GM18502 (cell line): ENCODE measurements at regions not wholly inside any gene's neighbourhood (a gene's known extent, or its start where the extent isn't known, plus 50 kb on each side); places are given as distances from the start of the nearest gene placed in this dataset.
"Not testable (repeated sequence)": the region's sequence is repeated elsewhere in the genome, so short reads cannot be mapped to it uniquely, and the experiment has no call there.

Experiments used
- ATAC-seq: cut with Tn5 transposase; IDR thresholded peaks from one replicate; pipeline ENCODE4 v1.9.1; 2021; ENCODE audit warnings: mild to moderate bottlenecking; ENCODE audit not compliant: unreplicated experiment, poor library complexity

- ATAC-seq = no peak
Measured at GRCh38 chr9:28984016-28984415, 1410.7 kb upstream of the C9orf72 start.

GRCh38 chr9:28990009-28990408 lies 1416.7 kb upstream of the C9orf72 start:
- ATAC-seq = not testable (repeated sequence)

- ATAC-seq = no peak
Measured at GRCh38 chr9:28999057-28999456, 1425.8 kb upstream of the C9orf72 start.

DNA sequence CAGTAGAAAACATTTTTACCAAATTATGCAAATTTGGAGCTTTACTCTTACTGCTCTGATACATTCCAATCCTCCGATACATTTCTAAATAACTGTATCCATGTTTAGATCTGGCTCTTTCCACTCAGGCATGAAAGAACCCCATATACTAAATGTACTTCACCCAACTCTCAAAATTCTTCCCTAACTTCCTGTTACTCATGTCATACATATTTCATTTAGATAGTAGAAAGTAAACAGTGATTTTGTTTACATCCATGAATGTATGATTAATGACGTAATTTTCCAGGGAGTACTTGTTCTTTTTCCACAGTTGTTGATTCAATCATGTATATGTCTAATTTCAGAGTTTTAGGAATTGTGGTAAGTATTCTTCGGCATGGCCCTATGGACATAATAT lies 1426.5 kb upstream of the C9orf72 start:
- no peak for ATAC-seq

- ATAC-seq = no peak
Measured at GRCh38 chr9:29001006-29001405, 1427.7 kb upstream of the C9orf72 start.

DNA sequence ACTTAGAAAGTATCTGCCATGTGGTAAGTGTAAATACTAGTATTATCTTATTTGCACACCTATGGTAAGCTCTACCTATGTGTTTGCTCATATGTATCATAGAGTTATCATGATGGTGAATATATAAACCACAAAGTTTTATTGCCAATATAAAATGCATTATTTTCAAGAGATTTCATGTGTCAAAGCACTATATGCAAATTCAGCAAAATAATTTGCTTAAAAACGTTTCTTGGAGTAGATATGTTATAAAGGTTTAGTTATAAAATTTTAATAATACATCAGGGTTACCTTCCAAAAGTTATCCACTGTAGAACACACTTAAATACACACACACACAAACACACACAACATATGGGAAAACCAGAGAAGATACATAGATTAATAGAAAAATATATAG lies 1431.7 kb upstream of the C9orf72 start:
- no peak for ATAC-seq

GRCh38 chr9:29006628-29007027 lies 1433.3 kb upstream of the C9orf72 start:
- ATAC-seq = no peak

DNA sequence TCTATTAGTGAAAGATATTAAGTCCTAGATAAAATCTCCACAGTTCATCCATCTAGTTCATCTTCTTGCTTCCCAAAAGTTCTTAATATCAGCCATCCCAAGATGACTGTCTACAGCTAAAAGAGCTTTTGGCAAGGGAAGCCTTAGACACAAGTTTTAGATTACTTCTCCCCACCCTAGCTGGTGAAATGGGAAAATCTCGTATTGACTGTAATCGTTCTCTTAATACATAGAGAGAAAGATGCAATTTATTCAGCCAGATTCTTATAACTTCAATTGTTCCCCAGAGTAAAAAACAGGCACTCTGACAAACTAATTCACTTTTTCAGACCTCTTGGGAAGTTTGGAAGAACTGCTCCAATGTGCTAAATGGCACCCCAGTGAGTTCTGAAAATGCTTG lies 1439.6 kb upstream of the C9orf72 start:
- no peak for ATAC-seq

DNA sequence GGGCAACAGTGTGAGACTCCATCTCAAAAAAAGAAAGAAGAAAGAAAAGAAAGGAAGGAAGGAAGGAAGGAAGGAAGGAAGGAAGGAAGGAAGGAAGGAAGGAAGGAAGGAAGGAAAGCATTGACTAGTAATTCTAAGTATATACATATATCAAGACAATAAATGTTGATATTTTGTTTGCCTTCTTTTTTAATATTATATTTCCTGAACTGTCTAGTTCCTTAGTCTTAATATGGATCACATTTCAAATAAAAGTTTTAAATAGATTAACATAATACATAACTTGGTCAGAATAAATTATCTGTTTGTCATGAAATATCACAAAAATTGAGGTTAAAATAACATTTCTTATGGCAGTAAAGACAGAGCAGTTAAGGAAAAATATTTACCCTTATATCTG lies 1448.4 kb upstream of the C9orf72 start:
- no peak for ATAC-seq

DNA sequence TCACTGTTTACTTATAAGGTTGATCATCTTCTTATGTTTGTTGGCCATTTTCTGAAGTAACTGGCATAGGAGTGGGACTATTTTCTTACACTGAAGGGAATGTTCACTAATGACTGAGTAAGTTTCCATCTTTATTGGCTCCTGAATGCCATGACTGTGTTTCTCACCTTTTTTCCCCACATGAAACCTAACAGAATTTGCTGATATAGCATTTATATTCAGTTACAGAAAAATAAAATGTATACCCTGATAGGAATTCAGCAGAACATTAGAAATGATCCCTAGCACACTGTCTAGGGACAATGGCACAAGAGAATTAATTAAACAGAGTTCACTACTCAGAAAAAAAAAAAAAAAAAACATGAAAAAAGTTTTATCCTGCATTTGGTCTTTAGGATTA lies 1465.1 kb upstream of the C9orf72 start:
- no peak for ATAC-seq

DNA sequence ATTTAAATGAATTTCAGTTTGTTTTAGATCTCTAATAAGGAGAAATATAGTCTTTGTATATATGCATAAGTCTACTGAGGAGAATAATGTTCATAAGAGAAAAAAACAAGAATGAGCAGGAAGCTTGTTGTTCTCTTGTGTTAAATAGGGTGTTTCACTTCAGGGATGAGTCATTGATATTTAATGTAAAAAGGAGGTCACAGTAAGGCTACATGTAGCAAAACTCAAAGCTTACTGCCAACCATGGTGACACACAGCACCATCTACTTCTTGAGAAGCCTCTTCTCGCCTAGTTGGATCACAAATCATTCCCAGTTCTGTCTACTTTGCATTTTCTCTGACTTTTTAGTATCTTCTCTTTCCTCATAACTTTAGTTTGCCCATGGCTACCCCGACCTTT lies 1466.0 kb upstream of the C9orf72 start:
- no peak for ATAC-seq

DNA sequence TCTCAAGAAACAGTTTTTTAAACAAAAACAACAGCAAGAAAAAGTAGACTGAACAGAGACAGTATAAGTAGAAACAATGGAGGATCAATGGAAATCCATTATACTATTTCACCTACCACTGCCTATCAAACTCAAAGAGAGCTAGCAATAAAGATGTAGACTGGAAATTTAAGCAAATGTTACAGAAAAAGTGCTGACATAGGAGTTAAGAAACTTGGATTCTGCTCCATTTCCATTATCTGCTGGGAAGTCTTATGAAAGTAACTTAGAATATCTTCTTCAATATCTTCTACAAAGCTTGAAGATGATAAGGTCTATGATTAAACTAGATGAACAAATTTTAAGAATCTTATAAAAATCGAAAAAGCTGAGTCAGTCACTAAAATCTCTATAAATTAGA lies 1469.8 kb upstream of the C9orf72 start:
- ATAC-seq = no peak

DNA sequence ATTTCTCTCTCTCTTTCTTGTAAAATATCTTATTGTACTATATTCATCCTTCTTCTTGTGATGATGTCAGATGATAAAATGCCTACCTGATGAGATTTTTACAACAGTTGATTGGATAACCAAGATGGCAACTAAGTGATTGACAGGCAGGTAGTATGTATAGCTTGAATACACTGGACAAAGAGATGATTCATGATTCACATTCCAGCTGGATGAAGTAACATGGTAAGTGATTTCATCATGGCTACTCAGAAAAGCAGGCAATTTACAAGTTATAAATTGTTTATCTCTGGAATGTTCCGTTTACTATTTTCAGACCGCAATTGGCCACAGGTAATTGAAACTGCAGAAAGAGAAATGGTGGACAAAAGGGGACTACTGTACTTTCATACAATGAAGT lies 1471.7 kb upstream of the C9orf72 start:
- no peak for ATAC-seq

GRCh38 chr9:29060041-29060440 lies 1486.8 kb upstream of the C9orf72 start:
- no peak for ATAC-seq

DNA sequence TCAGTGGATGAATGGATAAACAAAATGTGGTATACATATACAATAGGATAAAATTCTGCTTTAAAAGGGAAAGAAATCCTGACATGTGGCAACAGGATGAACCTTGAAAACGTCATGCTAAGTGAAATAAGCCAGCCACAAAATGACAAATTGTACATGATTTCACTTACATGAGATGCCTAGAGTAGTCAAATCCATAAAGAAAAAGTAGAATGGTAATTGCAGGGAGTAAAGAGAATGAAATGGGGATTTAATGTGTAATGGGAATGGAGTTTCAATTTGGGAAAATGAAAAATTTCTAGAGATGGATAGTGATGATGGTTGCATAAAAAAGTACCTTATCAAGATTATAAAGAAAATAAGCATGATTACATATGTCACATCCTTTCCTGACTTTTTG lies 1489.2 kb upstream of the C9orf72 start:
- ATAC-seq = no peak

GRCh38 chr9:29063031-29063430 lies 1489.8 kb upstream of the C9orf72 start:
- no peak for ATAC-seq

- ATAC-seq = no peak
Measured at GRCh38 chr9:29066141-29066640, 1492.9 kb upstream of the C9orf72 start.

GRCh38 chr9:29068461-29068860 lies 1495.2 kb upstream of the C9orf72 start:
- ATAC-seq = no peak

GRCh38 chr9:29069376-29069775 lies 1496.1 kb upstream of the C9orf72 start:
- ATAC-seq = no peak

DNA sequence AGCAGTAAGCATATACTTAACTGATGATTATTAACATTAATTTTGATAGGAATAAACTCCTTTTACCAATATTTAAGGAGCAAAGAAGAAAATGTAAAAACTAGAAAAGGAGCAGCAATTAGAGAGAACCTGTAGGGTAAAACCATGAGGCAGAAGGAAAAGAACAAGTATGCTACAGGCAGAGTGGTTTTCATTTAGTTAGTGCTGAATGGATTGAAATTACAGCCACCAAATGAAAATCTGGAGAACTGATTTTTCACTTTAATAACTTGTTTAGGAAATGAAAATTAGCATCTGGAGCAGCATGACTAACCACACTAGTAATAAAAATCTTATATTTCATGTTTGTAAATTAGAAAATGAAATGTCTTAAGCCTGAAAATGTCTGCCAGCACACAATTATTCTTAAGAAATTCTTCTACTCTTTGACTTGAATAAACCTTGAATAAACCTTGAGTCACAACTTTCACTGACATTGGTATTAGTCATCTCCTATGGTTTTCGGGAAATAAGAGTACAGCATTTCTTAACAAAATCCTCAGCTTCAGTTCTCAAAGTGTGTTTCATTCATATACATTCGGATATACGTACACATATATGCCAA lies 1504.9 kb upstream of the C9orf72 start:
- ATAC-seq = no peak

GRCh38 chr9:29100762-29101161 lies 1527.5 kb upstream of the C9orf72 start:
- ATAC-seq = no peak

DNA sequence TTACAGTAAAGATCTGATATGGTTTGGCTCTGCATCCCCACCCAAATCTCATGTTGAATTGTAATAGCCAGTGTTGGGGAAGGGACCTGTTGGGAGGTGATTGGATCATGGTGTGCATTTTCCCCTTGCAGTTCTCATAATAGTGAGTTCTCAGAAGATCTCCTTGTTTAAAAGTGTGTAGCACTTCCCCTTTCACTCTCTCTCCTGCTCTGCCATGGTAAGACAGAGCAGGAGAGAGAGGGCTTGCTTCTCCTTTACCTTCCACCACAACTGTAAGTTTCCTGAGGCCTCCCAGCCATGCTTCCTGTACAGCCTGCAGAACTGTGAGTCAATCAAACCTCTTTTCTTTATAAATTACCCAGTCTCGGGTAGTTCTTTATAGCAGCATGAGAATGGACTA lies 1530.9 kb upstream of the C9orf72 start:
- ATAC-seq = not testable (repeated sequence)

DNA sequence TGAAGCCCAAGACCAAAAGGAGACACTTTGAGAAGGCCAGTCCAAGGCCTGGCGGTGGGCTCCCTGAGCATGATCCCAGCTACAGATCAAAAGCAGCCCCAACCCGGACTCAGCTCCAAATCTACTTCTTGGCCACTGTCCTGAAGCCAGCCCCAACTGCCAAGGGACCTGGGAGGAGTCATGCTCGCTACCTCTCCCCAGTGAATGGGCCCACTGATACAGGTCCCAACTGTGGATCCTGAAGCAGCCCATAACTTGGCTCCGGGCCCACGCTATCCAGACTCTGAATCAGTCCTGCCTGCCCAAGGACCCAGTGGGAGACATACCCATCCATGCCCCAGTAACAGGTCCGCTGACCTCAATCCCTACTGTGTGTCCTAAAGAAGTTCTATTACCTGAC lies 1545.3 kb upstream of the C9orf72 start:
- ATAC-seq = no peak
